AG09309 (cell line): ENCODE measurements at regions not wholly inside any gene's neighbourhood (a gene's known extent, or its start where the extent isn't known, plus 50 kb on each side); places are given as distances from the start of the nearest gene placed in this dataset.

Source experiments
- DNase-seq: peaks from one replicate; pipeline ENCODE4 v3.0.0-alpha.2; 2010; ENCODE audit warnings: low read depth
- H3K4me3 ChIP-seq: 2 replicates; pipeline ENCODE4 v1.5.1; 2011; ENCODE audit warnings: mild to moderate bottlenecking, low read depth, low read length, moderate library complexity; ENCODE audit not compliant: control insufficient read depth
- TF ChIP-seq, protein P1 (sequence below): IDR thresholded peaks from 2 replicates; pipeline ENCODE4 v1.5.1; 2011; ENCODE audit warnings: mild to moderate bottlenecking, low read depth, low read length, inconsistent platforms; ENCODE audit not compliant: insufficient read depth, control insufficient read depth; ENCODE audit errors: missing control alignments

DNA sequence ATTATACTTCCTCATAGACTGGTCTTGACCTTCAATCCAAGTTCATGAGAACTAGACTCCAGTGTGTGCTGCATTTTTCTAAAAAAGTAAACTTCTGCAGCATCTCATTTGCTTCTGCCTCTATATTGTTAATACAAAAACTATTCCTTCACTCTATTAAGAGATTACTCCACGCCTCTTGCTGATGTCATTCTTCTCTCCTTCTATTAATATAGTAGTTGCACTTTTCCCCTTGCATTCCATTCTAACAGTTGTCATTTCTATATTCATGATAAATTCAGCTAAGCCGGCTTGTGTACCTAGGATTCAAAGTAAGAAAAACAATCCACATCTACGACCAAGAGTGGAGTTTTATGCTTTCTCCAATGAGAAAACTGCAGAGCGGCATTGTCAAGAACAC lies 480.4 kb upstream of the NOVA1 start:
- TF ChIP-seq, protein P1, sequence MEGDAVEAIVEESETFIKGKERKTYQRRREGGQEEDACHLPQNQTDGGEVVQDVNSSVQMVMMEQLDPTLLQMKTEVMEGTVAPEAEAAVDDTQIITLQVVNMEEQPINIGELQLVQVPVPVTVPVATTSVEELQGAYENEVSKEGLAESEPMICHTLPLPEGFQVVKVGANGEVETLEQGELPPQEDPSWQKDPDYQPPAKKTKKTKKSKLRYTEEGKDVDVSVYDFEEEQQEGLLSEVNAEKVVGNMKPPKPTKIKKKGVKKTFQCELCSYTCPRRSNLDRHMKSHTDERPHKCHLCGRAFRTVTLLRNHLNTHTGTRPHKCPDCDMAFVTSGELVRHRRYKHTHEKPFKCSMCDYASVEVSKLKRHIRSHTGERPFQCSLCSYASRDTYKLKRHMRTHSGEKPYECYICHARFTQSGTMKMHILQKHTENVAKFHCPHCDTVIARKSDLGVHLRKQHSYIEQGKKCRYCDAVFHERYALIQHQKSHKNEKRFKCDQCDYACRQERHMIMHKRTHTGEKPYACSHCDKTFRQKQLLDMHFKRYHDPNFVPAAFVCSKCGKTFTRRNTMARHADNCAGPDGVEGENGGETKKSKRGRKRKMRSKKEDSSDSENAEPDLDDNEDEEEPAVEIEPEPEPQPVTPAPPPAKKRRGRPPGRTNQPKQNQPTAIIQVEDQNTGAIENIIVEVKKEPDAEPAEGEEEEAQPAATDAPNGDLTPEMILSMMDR = no peak
- no peak for DNase-seq

DNA sequence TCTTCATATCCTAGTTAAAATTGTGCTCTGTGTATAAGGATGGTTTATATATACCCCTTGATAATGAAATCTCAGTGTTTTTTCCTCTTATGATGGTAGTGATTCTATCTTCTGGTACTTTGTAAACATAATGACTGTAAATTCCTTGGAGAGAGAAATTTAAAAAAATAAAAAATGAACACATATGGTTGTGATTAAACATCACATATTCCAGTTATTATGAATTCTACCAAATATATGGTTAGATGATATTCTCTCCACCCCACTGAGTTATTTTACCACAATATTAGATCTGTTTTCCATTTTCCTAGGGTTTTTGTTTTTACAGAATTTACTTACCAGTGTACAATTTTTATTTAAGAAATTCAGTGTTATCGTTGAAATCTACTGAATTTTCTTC lies 481.9 kb upstream of the NOVA1 start:
- DNase-seq = no peak
- H3K4me3 ChIP-seq = no peak overlapping the region
- TF ChIP-seq, protein P1 = no peak

More for the DNA sequence above, 480.4 kb upstream of the NOVA1 start:
- H3K4me3 ChIP-seq = no peak overlapping the region

DNA sequence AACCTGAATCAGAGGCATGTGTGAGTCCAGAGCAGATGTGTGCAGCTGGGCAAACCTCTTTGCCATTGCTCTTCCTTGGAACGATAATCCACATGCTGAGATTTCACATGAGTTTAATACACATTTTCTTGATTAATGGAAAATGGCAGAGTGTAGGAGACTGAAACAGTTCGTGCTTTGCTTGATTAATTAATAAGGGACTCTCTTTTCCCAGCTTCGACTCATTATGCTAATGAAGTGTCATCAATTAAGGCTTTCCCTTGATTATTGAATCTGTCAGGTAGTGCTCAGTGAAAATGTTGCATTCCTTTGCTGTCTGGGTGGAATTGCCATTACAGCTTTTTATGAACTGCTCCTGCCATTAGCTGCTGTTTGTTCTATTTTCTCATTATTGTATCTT lies 487.7 kb upstream of the NOVA1 start:
- DNase-seq = no peak
- TF ChIP-seq, protein P1 = no peak
- no peak overlapping the region for H3K4me3 ChIP-seq

DNA sequence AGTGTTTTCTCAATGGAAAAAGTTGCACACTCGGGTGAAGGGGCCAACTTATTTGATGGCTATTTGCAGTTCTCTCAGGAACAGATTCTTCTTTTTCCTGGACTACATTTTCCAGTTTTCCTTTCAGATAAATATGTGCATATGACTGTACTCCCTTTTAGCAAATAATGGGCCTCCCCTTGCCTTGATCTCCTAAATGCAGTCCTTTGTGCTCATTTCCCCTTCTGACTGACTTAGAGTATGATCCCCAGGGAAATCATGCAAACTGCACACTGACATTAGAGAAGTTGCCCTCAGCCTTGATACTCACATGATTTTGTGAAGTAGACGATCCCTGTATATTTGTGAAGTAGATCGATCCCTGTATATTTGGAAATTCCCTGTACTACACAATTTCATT lies 492.9 kb upstream of the NOVA1 start:
- TF ChIP-seq, protein P1 = no peak
- H3K4me3 ChIP-seq = no peak overlapping the region
- no peak for DNase-seq

DNA sequence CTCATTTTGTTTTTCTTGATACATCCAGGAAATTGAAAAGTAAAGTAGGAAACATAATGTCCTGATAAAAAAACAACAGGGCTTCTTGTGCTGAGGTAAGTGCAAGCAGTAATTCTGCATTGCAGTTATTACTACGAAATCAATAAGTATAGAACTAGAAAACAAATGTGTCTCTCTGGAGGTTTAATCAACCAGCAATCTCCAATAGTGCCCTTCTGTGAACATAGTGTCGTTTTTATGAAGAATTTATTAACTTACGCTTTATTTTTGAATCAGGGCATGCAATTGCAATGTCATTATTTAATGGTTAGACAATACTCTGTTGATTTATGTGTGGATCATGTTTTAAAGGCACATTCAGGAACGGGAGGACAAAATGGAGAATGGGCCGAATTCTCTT lies 494.1 kb upstream of the NOVA1 start:
- TF ChIP-seq, protein P1 = no peak
- no peak overlapping the region for H3K4me3 ChIP-seq
- no peak for DNase-seq

DNA sequence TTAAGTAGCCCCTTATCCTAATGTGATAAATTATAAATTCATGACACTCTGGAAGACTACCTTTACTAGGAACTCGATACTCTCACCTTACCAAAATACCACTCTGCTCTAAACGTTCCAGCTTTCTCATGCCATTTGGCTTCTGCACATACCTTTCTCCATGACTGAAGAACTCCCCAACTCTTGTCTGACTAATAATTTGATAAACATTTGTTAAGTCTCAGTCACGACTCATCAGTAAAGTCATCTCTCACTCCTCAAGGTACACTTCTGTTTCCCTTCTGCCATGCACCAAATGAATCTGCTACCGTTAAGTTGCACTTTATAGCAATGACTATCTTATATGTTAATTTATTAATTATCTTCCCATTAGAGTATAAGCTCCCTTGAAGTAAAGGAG lies 498.3 kb upstream of the NOVA1 start:
- TF ChIP-seq, protein P1 = no peak
- H3K4me3 ChIP-seq = no peak overlapping the region
- no peak for DNase-seq

DNA sequence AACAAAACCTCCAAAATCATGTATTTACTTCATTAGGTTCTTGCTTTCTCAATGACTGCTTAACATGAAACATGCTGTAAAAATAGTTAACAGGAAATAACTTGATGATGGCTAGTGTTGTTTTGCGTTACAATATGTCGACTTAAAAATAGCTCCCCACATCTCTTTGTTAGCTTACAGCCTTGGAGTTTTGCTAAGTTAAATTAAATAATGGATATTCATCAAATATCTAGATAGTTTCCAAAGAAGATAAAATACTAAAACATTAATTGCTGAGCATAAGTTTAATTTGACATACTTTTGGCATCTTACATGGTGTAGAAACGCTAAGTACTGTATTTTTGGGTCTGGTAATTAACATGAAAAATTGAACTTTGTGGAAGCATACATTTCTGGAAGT lies 500.6 kb upstream of the NOVA1 start:
- TF ChIP-seq, protein P1 = no peak
- no peak overlapping the region for H3K4me3 ChIP-seq
- DNase-seq = no peak
